Activated CD4-positive, alpha-beta T cell treated with anti-CD3 and anti-CD28 coated beads, Interleukin-10, Interleukin-2, amounts not matched to agents 100 ng/mL and 50 ng/mL, durations not matched to agents 16 hours and 8 hours (primary cell): ENCODE measurements at regions not wholly inside any gene's neighbourhood (a gene's known extent, or its start where the extent isn't known, plus 50 kb on each side); places are given as distances from the start of the nearest gene placed in this dataset.
"Not testable (repeated sequence)": the region's sequence is repeated elsewhere in the genome, so short reads cannot be mapped to it uniquely, and the experiment has no call there.

Experiments used
- DNase-seq: peaks from one replicate; pipeline ENCODE4 v3.0.0-alpha.2; 2020

- DNase-seq = no peak
Measured at GRCh38 chr2:145002624-145003023, 482.7 kb upstream of the ZEB2 start.

- no peak for DNase-seq
Measured at GRCh38 chr2:145000376-145000775, 480.5 kb upstream of the ZEB2 start.

- DNase-seq = no peak
Measured at GRCh38 chr2:144999936-145000335, 480.0 kb upstream of the ZEB2 start.

GRCh38 chr2:144999071-144999875, 479.4 kb upstream of the ZEB2 start:
- DNase-seq = no peak

DNA sequence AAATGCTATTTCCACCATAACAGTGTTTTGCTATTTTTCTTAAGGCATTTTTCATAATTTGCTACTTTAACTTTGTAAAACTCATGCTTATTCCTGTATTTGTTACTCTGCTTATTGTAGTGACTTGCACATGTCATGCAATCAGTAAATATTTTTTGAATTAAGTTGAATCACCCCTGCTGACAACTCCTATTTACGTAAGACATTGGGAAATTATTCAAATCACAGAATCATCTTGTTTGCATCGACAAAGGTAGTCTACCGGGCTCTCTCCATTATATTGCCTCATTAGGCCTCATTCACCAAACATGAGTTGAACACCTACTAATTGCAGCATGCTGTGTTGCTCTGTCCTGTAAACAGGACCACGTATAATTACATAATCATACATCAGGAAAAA, 478.5 kb upstream of the ZEB2 start:
- no peak for DNase-seq

DNA sequence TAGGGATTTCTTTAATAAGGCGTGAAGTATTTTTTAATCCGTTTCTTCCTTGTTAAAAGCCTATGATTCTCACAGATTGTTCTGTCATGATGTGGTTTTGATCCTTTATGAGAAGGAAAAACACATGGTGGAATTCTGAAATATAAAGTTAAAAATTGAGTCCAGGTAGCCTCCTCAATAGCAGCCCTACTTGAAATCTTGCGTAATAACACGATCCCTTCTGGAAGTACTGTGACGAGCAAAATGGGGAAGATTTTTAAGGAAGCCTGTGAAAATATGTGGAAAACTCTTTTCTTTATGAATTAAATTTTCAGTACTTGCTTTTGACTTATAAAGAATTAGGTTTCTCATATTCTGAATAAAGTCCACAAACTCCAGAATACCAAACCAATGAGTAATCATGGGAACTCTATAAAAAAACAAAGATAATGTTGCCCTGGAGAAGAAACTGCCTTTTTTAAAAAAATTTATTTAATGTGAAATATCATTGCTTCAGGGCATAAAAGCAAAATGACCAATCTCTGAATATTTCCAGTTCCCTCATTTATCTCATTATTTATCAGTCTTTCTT, 476.4 kb upstream of the ZEB2 start:
- DNase-seq = no peak

DNA sequence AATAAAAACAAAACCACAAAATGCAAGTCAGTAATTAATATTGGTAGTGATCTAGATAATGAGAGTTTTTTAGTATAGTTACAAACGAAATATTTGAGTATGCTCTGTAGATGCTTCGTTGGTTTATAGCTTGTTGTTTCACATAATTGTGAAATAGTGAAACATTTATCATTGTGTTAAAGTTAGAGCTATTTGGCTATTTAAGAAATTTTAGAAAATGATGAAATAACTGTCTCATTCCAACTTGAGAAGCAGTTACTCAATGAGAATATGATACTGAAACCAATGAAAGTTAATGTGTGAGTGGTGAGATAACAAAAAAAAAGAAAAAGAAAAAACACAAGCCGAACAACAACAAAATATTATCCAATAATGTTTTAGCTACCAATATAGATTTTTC, 475.6 kb upstream of the ZEB2 start:
- no peak for DNase-seq

- no peak for DNase-seq
Measured at GRCh38 chr2:144990661-144991060, 470.7 kb upstream of the ZEB2 start.

DNA sequence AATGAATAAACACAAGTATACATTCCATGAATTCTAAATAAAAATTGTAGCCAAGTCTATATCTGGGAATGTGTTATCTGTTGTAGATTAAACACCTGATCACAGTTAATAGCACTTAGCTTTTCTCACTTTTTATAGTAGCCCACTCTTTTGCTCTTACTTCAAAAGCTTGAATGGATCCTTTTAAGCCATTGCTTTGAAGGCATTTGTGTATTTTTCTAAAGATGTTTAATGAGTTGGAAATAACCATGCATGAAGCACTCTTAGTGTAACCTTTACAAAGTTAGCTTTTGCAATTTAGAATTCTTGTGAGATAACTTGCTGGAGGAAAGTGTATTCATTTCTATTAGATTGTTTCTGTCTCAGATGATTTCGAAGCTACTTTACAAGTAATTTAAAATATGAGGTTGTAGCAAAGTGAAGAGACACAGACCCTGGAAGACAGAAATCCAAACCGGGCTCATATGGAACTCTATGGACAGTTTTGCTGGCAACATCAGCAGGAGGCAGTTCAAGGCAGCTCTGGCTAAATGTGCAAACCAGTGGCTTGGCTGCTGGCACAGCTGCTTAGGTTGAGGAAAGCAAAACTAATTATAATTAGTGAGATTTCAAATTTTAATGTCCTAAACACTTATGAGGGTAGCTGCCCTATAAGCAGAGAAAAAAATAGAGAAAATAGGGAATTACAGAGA, 469.8 kb upstream of the ZEB2 start:
- DNase-seq = no peak

DNA sequence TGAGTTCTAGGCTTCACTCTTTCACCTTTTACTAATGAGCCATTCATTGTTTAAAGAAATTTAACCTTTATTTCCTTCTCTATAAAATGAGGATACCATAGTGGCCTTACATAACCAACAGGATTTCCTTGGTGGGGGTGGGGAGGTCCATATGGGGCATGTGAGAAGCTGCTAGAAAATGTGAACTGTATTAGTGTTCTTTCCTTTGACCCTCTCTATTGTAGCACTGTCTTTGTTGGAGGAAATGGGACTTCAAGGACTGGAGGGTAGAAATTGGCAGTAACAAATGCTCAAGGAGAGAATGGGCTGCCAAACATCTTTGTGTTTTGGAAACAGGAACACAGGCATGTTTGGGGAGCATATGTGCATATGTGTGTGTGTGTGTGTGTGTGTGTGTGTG, 468.7 kb upstream of the ZEB2 start:
- DNase-seq = no peak

DNA sequence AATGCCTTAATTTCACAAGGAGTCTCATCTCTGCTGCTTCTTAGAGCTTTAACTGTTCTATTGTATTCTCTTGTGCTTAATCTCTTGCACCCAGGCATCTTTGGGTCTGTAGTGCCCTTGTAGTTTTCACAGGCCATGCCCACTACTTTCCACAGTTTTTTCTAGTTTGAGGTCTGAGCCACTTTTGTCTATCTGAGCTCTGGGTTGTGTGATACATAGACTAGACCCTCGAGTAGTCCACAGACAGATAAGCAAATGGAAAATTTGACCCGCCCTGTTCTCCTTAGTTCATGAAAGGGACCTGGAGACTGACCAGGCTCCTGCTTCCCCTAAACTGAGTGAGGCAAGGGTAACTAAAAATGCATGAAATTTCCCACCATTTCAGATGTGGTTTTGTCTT, 466.8 kb upstream of the ZEB2 start:
- no peak for DNase-seq

- DNase-seq = no peak
Measured at GRCh38 chr2:144984038-144984437, 464.1 kb upstream of the ZEB2 start.

DNA sequence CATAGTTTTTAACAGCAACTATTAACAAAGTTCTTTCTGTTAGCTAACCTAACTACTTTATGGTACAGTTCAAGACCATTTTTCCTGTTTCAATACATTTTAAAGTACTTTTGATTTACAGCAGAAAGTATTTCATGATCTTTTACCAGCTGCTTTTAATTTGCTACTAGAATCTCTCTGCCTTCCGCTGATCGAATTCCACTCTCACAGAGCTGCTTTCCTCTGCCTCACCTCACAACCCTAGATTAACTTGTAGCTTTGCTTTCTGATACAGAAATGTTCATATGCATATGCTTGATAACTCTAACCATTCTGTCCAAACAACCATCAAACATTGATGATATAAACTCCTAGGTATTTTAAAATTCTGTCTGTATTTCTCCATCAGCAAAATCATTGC, 463.2 kb upstream of the ZEB2 start:
- no peak for DNase-seq

- DNase-seq = no peak
Measured at GRCh38 chr2:144982481-144982880, 462.6 kb upstream of the ZEB2 start.

DNA sequence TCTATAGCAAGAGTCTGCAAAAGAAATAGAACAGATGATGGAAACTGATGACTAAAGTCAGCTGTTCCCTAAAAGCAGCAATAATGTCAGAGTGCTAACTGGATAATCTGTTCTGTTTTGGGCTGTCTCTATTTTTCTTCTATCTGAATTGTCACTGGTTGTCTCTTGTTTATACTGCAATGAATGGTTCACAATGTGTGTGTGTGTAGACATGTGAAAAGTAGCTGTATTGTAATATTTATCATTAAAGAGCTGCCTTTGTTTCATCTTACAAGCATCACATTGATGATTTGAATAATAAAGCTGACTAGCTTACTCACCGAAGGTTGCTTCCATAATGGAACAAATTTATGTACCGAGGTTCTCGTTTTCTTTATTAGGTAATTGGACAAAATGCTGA, 456.0 kb upstream of the ZEB2 start:
- DNase-seq = no peak

DNA sequence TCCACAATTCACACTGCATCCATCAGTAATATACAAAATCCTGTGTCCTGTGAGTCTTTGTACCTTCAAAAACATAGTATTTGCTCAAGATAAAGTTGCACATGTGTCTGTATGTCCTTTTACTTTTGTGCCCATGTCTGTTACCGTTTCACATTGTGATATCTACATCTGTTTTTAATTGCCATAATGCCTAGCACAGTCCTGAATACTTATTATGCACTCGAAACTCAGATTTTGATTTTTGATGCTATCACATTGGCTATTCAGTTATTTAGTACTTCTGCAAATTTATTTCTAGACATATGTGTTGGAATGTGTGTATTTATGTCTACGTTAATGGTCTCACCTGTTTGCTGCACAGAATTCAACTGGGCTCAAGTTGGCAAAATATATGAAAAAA, 452.8 kb upstream of the ZEB2 start:
- no peak for DNase-seq

DNA sequence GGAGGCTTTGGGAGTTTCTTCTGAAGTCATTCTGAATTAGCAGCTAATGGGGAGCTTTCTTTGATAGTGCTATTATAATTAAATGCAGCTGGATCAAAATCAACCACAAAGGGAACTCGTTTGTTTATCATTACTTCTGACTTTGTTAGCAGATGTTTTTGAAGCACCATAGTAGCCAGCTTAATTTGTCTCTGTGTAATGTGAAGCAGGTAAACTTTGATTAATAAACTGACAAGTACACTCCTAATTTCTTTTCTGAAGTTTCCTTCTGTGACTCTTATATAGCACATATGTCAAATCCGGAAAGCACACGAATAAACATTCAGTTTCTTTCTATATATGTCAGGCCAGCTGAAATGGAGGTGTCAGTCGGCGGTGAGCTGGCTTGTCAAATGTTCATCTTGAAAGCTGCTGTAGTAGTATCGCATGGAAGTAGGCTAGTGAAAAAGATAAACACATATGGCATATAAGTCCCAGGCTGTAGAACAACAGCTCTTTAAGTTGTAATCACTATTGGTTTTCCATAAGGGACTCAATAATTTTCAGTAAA, 451.9 kb upstream of the ZEB2 start:
- DNase-seq = no peak

- DNase-seq = not testable (repeated sequence)
Measured at GRCh38 chr2:144970410-144970809, 450.5 kb upstream of the ZEB2 start.

DNA sequence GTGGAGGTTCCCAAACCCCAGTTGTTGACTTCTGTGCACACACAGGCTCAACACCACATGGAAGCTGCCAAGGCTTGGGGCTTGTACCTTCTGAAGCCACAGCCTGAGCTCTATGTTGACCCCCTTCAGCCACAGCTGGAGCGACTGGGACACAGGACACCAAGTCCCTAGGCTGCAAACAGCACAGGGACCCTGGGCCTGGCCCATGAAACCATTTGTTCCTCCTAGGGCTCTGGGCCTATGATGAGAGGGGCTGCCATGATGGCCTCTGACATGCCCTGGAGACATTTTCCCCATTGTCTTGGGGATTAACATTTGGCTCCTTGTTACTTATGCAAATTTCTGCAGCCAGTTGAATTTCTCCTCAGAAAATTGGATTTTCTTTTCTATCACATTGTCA, 449.6 kb upstream of the ZEB2 start:
- DNase-seq = not testable (repeated sequence)

- no peak for DNase-seq
Measured at GRCh38 chr2:144967961-144968360, 448.0 kb upstream of the ZEB2 start.

- no peak for DNase-seq
Measured at GRCh38 chr2:144965172-144965571, 445.3 kb upstream of the ZEB2 start.

DNA sequence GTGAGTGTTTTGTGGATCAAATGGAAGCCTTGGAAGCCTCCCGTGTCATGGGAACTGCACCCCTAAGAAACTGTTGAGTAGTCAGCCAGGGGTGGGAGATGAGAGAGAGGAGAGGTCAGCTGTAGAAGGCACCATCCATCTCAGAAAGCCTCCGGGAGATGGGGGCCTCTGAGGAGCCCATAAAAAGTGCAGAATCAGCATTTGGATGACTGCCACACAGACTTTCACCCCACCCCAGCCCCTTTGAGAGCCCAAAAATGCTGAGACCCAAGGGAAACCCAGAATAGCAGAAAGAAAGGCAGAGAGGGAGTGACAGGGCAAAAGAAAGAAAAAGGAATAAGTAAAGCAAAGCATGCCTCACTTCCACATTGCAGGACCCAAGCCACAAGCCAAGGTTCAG, 443.1 kb upstream of the ZEB2 start:
- DNase-seq = no peak

- no peak for DNase-seq
Measured at GRCh38 chr2:144959416-144959815, 439.5 kb upstream of the ZEB2 start.
